Globus pallidus (tissue), 1 donor: ENCODE measurements at regions not wholly inside any gene's neighbourhood (a gene's known extent, or its start where the extent isn't known, plus 50 kb on each side); places are given as distances from the start of the nearest gene placed in this dataset.
"Not testable (repeated sequence)": the region's sequence is repeated elsewhere in the genome, so short reads cannot be mapped to it uniquely, and the experiment has no call there.

Source experiments
- DNase-seq: peaks from one replicate; pipeline ENCODE4 v3.0.0-alpha.2; 2015; ENCODE audit warnings: low spot score

DNA sequence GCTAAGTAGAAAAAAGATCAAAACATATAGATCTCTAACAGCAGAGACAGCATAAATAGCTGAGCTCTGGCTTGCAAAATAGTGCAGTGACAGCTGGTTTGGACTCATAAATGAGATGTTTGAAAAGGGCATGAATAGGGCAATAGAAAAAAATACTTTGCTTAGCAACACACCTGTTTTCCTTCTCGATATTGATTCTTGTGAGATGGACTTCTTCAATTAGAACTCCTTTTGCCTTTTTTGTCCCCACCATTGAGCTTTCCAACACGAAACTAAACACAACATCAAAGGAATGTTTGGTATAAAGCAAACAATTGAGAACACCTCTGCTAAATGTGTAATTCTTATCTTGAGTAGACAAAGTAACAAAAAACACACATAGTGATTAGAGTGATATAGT is 726.3 kb downstream of the RAPGEF2 start:
- DNase-seq = no peak

GRCh38 chr4:159837071-159837470 is 734.2 kb downstream of the RAPGEF2 start:
- peak; percentile 57 for DNase-seq

DNA sequence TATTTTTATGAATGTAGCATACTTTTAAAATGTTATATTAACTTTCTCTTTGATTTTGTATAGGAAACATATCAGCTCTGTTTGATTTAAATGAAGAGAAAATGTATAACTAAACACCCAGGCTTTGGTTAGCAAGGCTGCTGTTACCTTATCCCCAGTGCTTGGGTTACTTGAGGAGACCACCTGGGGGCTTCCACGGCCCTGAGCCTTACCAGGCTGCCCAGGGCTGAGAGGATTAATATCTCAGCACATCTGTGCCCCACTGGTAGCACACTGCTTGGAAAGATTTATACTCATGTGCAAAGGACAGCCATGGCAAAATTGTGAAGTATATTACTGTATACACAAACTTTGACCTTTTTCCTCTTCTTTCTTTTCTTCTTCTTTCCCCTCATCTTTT is 752.9 kb downstream of the RAPGEF2 start:
- DNase-seq = no peak

DNA sequence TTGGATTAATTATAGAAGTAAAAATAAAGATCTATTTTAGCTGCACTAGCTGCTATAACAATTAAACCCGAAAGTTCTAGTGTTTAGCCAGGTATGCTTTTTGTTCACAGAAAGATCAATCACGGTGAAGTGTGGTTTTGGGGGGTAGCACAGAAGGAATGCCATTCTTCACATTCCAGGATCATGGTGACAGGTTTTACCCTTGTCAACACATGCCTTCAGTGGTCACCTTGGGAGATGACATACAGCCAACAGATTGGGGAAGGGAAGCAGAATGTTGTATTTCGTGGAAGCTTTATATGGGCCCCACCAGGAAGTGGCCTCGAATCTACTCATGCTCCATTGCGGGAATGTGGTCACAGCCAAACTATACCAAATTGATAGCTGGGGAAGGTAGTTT is 753.6 kb downstream of the RAPGEF2 start:
- no peak for DNase-seq

DNA sequence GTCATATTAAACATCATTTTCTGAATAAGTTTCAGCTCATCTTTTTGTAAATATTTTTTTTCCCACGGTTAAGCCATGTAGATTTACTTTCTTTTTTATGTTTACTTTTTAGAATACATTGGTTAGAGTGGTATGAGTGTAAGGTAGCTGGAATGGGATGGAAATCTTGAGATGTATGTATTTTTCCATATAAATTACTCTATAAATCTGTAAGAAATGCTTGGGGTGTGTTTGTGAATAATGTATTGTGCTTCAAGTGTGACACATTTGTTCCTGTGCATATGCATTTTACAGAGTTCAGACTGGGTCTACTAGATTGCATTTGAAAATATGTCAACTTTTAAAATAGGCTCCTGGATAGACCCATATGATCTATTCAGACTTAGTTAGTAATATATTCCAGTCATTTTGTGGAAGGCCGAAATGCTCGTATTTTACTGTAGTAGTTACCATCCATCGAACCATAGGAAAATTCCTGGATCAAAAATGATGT is 756.8 kb downstream of the RAPGEF2 start:
- no peak for DNase-seq

DNA sequence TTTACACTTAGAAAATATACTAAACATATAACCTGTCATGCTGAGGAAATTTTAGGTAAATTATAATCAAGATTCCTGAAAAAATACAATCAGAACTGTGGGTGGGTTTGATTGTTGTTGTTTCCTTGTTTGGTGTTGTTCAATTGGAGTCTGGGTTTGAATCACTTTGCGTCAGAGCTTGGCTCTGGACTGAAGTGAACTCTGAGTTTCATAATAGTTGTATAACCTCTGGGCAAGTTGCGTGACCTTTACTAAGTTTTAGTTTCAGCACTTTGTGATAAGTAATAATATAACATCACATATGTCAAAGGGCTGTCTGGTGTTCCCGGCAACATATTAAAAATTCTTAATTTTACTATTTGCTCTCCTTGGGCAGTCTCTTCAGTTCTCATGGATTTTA is 758.1 kb downstream of the RAPGEF2 start:
- no peak for DNase-seq

GRCh38 chr4:159864337-159864736 is 761.5 kb downstream of the RAPGEF2 start:
- DNase-seq = no peak

GRCh38 chr4:159867673-159868072 is 764.8 kb downstream of the RAPGEF2 start:
- DNase-seq = no peak

- DNase-seq = not testable (repeated sequence)
Measured at GRCh38 chr4:159868936-159869335, 766.1 kb downstream of the RAPGEF2 start.

GRCh38 chr4:159871141-159871540 is 768.3 kb downstream of the RAPGEF2 start:
- DNase-seq = no peak

DNA sequence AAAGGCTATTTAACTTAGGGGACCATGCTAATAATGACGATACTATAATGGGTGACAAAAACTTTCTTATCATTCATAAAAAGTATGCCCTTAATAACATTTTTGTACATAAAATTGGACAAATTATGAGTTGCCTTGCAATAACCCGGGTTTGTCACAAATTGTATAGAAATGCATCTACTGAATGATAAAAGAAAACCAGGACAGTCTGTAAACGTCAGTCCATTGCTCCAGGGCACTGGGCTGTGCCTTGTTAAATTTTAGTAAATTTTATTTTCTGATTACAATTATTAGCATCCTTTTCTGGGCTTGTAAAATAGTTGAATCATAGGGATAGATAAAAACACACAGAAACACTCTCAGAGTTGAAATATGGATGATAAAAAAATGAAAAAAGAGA is 778.3 kb downstream of the RAPGEF2 start:
- no peak for DNase-seq

DNA sequence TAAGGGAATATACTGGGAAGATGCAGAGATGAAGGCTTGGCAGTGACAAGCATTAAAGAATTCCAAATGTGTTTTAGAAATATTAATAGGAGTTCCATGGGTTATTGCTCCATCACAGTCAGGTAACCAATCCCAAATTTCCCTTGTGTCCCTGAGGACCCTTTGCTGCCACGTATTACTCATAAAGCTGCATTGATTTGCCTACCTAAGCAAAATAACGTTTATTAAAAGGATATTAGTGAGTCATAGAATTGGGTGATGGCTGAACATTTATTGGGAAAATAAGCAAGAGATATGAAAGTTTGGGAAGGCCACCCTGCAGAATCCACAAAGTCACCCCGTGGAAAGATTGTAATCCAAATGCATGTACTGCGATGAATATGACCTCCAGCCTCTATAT is 782.1 kb downstream of the RAPGEF2 start:
- DNase-seq = no peak

- DNase-seq = no peak
Measured at GRCh38 chr4:159899596-159899995, 796.7 kb downstream of the RAPGEF2 start.

GRCh38 chr4:159900562-159900961 is 797.7 kb downstream of the RAPGEF2 start:
- DNase-seq = no peak

DNA sequence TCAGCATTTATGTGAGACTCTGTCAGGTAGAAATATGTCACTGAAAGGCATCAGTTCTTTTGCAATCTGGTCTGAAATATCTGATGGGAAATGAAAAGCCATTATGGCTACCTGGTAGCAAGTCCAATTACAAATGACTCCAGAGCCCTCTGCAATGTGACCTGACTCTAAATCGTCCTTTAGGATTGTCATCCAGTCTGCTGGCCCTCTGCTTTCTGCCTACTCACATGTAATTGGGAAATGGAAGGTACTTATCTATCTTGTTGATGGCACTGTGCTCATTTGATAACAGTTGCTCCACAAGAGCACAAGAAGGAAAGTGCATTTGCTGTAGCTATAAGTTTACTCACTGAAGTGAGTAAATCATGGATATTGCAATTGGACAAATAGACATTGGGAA is 799.8 kb downstream of the RAPGEF2 start:
- DNase-seq = no peak

- no peak for DNase-seq
Measured at GRCh38 chr4:159904906-159905305, 802.0 kb downstream of the RAPGEF2 start.

DNA sequence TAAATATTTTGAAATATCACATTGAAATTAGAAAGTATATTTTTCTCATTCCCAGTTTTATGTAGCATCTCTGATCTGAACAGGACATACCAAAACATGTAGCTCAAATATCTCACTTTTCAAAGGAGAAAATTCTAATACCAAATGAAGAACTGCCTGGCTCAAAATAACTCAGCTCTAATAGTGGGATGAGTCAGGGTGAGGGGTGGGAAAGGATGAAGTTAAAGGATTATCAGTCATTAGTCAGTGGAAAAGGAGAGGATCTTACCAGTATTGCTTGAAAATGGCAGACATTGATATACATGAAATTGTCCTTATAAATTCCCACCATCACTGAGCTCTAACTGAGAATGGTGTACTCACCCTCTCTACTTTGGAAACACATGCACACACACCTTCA is 803.2 kb downstream of the RAPGEF2 start:
- no peak for DNase-seq

DNA sequence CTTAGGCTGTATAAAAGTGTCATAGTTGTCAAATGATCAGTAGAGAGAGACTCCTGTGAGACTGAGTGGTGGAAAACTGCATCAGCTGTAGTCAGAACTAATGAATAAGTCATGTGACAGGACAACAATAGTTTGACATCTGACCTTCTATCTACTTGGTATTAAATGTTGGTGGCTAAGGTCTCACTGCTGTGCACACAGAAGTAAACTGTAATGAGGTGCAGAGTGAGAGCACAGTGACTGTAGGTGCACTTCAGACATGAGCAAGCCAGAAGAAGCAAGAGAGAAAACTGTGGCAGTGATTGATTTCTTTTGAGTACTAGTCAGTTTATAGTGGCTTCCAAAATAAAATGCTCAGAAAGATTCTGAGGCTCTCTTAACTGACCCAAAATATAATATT is 803.6 kb downstream of the RAPGEF2 start:
- no peak for DNase-seq

- no peak for DNase-seq
Measured at GRCh38 chr4:159910721-159911120, 807.8 kb downstream of the RAPGEF2 start.

GRCh38 chr4:159922119-159922518 is 819.2 kb downstream of the RAPGEF2 start:
- no peak for DNase-seq

DNA sequence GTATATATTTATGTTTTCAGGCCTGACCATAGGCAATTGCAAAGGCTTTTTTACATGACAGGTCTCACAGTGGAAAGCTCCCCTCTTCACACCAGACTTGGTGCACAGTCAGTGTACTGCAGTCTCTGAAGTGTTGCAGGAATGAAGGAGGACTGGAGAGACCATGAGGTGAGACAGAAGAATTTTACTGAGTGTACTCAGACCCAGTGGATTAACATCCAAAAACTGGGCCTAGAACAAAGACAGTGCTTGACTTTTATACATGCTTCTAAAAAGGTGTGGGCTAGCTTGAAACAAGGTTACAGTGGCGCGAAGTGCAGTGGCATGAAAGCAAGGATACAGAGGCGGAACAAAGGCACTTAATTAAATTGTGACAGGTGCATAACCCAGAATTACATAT is 822.9 kb downstream of the RAPGEF2 start:
- no peak for DNase-seq

DNA sequence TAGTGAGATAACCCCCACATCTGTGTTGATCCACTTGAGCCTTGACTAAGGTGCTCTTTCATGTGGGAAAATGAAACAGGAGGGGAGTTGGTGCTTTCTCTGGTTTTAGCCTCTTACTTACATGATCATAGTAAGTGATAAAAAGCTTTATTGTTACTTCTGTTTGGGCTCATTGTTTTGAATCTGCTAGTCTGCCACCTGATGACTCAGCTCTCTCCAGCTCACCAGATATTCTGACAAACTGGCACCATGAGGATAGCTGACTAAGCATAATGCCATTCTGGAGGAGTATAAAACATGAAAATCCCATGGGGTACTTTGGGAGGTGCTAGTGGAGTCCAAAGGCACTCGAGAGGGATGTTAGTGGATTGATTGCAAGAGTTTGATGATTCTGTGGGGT is 824.0 kb downstream of the RAPGEF2 start:
- DNase-seq = no peak

GRCh38 chr4:159927781-159928180 is 824.9 kb downstream of the RAPGEF2 start:
- DNase-seq = no peak

DNA sequence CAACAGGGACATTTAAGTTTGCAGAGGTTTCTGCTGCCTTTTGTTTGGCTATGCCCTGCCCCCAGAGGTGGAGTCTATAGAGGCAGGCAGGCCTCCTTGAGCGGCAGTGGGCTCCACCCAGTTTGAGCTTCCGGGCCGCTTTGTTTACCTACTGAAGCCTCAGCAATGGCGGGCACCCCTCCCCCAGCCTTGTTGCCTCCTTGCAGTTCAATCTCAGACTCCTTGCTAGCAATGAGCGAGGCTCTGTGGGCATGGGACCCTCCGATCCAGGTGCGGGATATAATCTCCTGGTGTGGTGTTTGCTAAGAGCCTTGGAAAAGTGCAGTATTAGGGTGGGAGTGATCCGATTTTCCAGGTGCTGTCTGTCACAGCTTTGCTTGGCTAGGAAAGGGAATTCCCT is 831.7 kb downstream of the RAPGEF2 start:
- DNase-seq = not testable (repeated sequence)

DNA sequence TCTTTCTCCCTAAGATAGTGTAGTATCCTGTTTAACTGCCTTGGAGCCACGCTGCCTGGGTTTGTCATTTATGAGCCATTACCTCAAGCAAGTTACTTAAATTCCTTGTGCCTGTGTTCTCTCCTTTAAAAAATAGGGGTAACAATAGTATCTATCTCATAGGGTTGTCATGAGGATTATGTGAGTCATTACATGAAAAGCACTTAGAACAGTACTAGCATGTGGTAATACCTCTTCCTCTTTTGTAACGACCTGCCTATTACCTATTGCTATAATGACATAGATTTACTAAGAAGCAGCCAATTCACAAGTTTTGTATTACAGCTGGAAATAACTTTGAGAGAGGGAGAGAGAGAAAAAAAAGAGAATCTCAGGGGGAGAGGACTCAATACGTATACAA is 834.7 kb downstream of the RAPGEF2 start:
- DNase-seq = no peak
